ENCODE measurements at regions not wholly inside any gene's neighbourhood (a gene's known extent, or its start where the extent isn't known, plus 50 kb on each side); places are given as distances from the start of the nearest gene placed in this dataset.

- ChIA-PET POLR2A (ENCODE audit: unreplicated experiment) (no interaction called here), CTCF (no interaction called here)
- Histone ChIP-seq H3K4me1 (ENCODE audit: control insufficient read depth, insufficient read depth, low read length) (no peaks in the 10 kb centered on the region), H2BK120ac (ENCODE audit: low read depth, low read length) (no peak overlapping the region), H3K23ac (ENCODE audit: low read depth, low read length) (no peak overlapping the region), H2BK15ac (ENCODE audit: low read depth, low read length) (no peak overlapping the region), H3K9me3 (ENCODE audit: control insufficient read depth, insufficient read depth, low read length) (no peaks in the 10 kb centered on the region), H4K5ac (ENCODE audit: low read depth, low read length) (no peak overlapping the region), H2BK20ac (ENCODE audit: low read depth, low read length) (no peak overlapping the region), H3K27ac (ENCODE audit: insufficient read depth, low read length) (no peak overlapping the region), H3K9ac (ENCODE audit: low read depth, low read length) (no peak overlapping the region), H4K8ac (ENCODE audit: low read depth in 2 of 2, low read length in 2 of 2) (no peak overlapping the region), H3K56ac (ENCODE audit: extremely low read depth, insufficient read depth, low read length) (no peak overlapping the region), H4K91ac (ENCODE audit: insufficient read depth, low read depth, low read length) (no peak overlapping the region), H3K18ac (ENCODE audit: low read depth, low read length) (no peak overlapping the region), H3K36me3 (ENCODE audit: control insufficient read depth, insufficient read depth, low read length) (no peaks in the 10 kb centered on the region), H2AFZ (replicated peaks; ENCODE audit: low read length, poor library complexity) (no peak overlapping the region), H3K27me3 (ENCODE audit: control insufficient read depth, insufficient read depth, low read length) (no peaks in the 10 kb centered on the region), H3K14ac (replicated peaks; ENCODE audit: low read depth, low read length) (no peak overlapping the region), H3K9me1 (ENCODE audit: insufficient read depth, low read length) (no peaks in the 10 kb centered on the region), H4K20me1 (ENCODE audit: insufficient read depth, low read length) (no peaks in the 10 kb centered on the region), H3K4ac (ENCODE audit: low read depth, low read length) (no peak overlapping the region), H3K4me3 (ENCODE audit: insufficient read depth, low read depth, low read length) (no peak overlapping the region), H2AK5ac (ENCODE audit: low read depth, low read length) (no peak overlapping the region), H2AK9ac (replicated peaks; ENCODE audit: low read depth, low read length, poor library complexity) (no peak overlapping the region), H3K4me2 (ENCODE audit: low read depth, low read length) (no peak overlapping the region), H2BK5ac (ENCODE audit: low read depth, low read length, poor library complexity, severe bottlenecking) (no peak overlapping the region), H3K79me1 (ENCODE audit: low read depth in 1 of 2, low read length in 2 of 2) (no peaks in the 10 kb centered on the region)
- in situ Hi-C loops (cut with MboI; ENCODE audit: low sequenced_read_pairs), result no loop called here
- no peak for DNase-seq
- no TSS peak for BruUV-seq (replicated peaks)
- dilution Hi-C loops (cut with HindIII; ENCODE audit: low sequenced_read_pairs, unreplicated experiment), result no loop called here
- no peak for ATAC-seq (ENCODE audit: low read depth)
- TF ChIP-seq SMC3 (IDR thresholded peaks at IDR 0.05; ENCODE audit: low read depth, low read length) (no peak), RAD21 (IDR thresholded peaks at IDR 0.05; ENCODE audit: low read length) (no peak), CHD1 (IDR thresholded peaks at IDR 0.05; ENCODE audit: low read depth, low read length) (no peak), CTCF (conservative IDR thresholded peaks at IDR 0.05; ENCODE audit: low read depth, low read length) (no peak), NFE2L2 (IDR thresholded peaks at IDR 0.05; ENCODE audit: low read depth, low read length) (no peak), USF2 (IDR thresholded peaks at IDR 0.05; ENCODE audit: low read depth, low read length) (no peak), CEBPB (IDR thresholded peaks at IDR 0.05; ENCODE audit: low read depth, low read length) (no peak), ELK1 (IDR thresholded peaks at IDR 0.05; ENCODE audit: borderline replicate concordance, low read depth, low read length) (no peak), MXI1 (IDR thresholded peaks at IDR 0.05; ENCODE audit: borderline replicate concordance, low read depth, low read length) (no peak)
- intact Hi-C loops (cut with micrococcal nuclease), result no loop called here
Measured at GRCh38 chr5:60023255-60023654, 129.7 kb upstream of the PDE4D start.
